Thyroid gland (tissue), 4 donors: ENCODE measurements at regions not wholly inside any gene's neighbourhood (a gene's known extent, or its start where the extent isn't known, plus 50 kb on each side); places are given as distances from the start of the nearest gene placed in this dataset.

Experiments used
- CTCF ChIP-seq, 6 experiments: fragments of 200-600 bp in 3 of 6; fragments of 450-650 bp in 3 of 6; sonication (generic) in 3 of 6; IDR thresholded peaks; one replicate each; pipeline ENCODE4 v1.5.1; 2016 to 2019; ENCODE audit warnings: antibody characterized with exemption in 6 of 6, mild to moderate bottlenecking in 2 of 6, inconsistent platforms in 1 of 6, moderate library complexity in 1 of 6
- POLR2A ChIP-seq, 2 donors: fragments of 450-650 bp; IDR thresholded peaks; one replicate each; pipeline ENCODE4 v1.6.1; 2017; ENCODE audit warnings: antibody characterized with exemption in 2 of 2, mild to moderate bottlenecking in 2 of 2, moderate library complexity in 1 of 2

GRCh38 chr1:172777767-172778166 is 118.9 kb downstream of the FASLG start:
- TF ChIP-seq POLR2A (IDR thresholded peaks at IDR 0.05) (no peak), CTCF (IDR thresholded peaks at IDR 0.05) (no peak)
